ENCODE measurements at regions not wholly inside any gene's neighbourhood (a gene's known extent, or its start where the extent isn't known, plus 50 kb on each side); places are given as distances from the start of the nearest gene placed in this dataset.

DNA sequence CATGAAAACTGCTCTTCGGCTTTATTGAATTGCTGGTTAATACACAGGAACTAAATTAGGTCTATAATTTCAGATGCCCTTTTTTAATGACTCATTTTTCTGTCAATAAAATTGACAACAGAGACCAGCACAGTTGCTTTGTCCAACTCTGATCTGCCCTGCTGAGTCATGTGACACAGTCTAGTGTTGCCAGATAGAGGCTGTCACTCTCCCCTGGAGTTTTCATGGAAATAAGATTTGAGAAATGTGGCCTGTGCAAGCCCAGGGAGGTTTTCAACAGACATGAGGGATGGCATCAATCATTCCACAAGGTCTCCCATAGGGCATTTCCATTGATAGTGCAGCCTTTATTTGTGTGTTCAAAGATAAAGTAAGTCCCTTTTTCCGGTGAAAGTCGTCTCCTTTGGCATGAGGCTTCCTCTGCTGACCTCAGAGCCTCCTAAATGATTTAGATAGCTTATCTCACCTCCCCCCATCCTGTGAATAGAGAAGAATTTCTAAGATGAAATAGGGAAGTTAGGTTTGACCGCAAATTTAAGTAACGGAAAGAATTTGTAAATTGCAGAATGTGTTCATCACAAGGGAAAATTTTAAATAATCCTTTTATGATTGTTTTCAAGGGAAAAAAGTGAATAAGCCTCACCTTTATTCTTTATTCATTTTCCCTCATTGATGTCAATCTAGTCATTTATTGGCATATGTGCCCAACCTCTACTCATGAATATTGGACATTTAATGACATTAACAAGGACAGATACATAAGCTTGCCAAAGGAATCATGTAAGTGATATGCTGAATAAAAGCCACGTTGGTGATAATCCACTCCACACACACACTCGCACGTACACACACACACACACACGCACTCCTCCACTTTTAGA lies 277.7 kb downstream of the ADGB start:
- no peaks in the 10 kb centered on the region for H3K36me3 Mint-ChIP-seq (ENCODE audit: low read depth, unreplicated experiment)
- no peak for DNase-seq (ENCODE audit: low spot score)
- H3K4me3 Mint-ChIP-seq (ENCODE audit: unreplicated experiment) = no peak overlapping the region
- no peaks in the 10 kb centered on the region for H3K9me3 Mint-ChIP-seq (ENCODE audit: unreplicated experiment)
- H3K4me1 Mint-ChIP-seq (ENCODE audit: unreplicated experiment) = peaks cover 10% of the 10 kb centered on the region
- TF ChIP-seq, protein P1, sequence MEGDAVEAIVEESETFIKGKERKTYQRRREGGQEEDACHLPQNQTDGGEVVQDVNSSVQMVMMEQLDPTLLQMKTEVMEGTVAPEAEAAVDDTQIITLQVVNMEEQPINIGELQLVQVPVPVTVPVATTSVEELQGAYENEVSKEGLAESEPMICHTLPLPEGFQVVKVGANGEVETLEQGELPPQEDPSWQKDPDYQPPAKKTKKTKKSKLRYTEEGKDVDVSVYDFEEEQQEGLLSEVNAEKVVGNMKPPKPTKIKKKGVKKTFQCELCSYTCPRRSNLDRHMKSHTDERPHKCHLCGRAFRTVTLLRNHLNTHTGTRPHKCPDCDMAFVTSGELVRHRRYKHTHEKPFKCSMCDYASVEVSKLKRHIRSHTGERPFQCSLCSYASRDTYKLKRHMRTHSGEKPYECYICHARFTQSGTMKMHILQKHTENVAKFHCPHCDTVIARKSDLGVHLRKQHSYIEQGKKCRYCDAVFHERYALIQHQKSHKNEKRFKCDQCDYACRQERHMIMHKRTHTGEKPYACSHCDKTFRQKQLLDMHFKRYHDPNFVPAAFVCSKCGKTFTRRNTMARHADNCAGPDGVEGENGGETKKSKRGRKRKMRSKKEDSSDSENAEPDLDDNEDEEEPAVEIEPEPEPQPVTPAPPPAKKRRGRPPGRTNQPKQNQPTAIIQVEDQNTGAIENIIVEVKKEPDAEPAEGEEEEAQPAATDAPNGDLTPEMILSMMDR (IDR thresholded peaks at IDR 0.05; ENCODE audit: unreplicated experiment) = no peak
- no peaks in the 10 kb centered on the region for H3K27me3 Mint-ChIP-seq (ENCODE audit: unreplicated experiment)
- H3K27ac Mint-ChIP-seq (ENCODE audit: unreplicated experiment) = no peak overlapping the region

DNA sequence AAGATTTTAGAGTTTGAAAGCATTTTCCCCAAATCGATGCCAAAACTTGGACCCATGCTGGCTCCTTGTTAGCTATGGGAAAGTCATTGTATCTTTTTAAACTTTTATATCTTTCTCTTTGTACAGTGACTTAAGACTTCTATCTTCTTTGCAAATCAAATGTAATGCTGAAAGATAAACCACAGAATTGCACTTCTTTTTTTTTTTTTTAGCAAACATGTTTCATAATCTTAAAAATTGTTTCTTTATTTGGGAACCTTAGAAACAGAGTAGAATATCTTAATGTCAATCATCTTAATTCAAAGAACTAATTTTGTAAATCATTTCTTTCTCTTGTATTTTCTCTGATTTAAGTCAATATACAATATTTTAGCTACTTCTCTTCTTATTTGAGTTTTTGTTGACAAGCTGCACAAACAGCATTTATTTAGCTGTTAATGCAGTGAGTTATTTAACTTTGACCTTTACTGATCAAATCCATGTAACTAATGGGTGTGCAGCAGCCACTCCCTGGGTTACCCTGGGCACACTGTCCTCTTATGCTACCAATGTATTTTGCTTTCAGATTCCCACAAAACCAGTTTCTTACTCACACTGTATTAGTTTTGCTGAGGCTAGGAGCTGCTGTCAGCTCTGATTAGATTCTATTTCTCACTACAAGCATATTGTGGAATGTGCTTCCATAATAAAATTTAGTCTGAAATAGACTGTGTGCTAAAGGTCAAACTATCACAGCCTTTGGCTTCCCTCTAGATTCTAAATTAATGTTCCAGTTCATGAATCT lies 279.6 kb downstream of the ADGB start:
- no peak overlapping the region for H3K27ac Mint-ChIP-seq (ENCODE audit: unreplicated experiment)

DNA sequence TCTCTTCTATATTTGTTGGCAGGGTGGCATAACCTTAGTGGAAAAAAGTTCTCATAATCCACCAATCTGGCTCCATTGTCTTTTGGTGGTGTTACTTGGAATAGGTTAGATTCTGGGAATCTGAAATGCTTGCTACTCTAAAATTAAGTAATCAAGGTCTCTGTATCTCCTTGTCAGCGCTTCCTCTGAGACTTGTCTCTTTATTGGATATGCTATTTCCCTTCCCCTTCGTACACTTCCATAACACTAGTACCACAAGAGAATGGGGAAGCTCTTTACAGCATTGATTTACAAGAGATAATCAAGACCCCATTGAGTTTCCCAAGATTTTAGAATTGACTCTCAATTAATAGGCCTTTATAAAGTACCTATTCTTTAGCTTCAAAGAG lies 280.2 kb downstream of the ADGB start:
- Mint-ChIP-seq H3K27me3 (ENCODE audit: unreplicated experiment) (no peaks in the 10 kb centered on the region), H3K36me3 (ENCODE audit: low read depth, unreplicated experiment) (no peaks in the 10 kb centered on the region), H3K9me3 (ENCODE audit: unreplicated experiment) (no peaks in the 10 kb centered on the region), H3K4me1 (ENCODE audit: unreplicated experiment) (peaks cover 17% of the 10 kb centered on the region), H3K4me3 (ENCODE audit: unreplicated experiment) (no peak overlapping the region), H3K27ac (ENCODE audit: unreplicated experiment) (no peak overlapping the region)
- TF ChIP-seq, protein P1 (IDR thresholded peaks at IDR 0.05; ENCODE audit: unreplicated experiment) = no peak
- DNase-seq (ENCODE audit: low spot score) = no peak

More for the DNA sequence above, 279.6 kb downstream of the ADGB start:
- no peak for DNase-seq (ENCODE audit: low spot score)
- Mint-ChIP-seq H3K9me3 (ENCODE audit: unreplicated experiment) (no peaks in the 10 kb centered on the region), H3K36me3 (ENCODE audit: low read depth, unreplicated experiment) (no peaks in the 10 kb centered on the region), H3K27me3 (ENCODE audit: unreplicated experiment) (no peaks in the 10 kb centered on the region), H3K4me3 (ENCODE audit: unreplicated experiment) (no peak overlapping the region), H3K4me1 (ENCODE audit: unreplicated experiment) (peaks cover 17% of the 10 kb centered on the region)
- TF ChIP-seq, protein P1 (IDR thresholded peaks at IDR 0.05; ENCODE audit: unreplicated experiment) = no peak

DNA sequence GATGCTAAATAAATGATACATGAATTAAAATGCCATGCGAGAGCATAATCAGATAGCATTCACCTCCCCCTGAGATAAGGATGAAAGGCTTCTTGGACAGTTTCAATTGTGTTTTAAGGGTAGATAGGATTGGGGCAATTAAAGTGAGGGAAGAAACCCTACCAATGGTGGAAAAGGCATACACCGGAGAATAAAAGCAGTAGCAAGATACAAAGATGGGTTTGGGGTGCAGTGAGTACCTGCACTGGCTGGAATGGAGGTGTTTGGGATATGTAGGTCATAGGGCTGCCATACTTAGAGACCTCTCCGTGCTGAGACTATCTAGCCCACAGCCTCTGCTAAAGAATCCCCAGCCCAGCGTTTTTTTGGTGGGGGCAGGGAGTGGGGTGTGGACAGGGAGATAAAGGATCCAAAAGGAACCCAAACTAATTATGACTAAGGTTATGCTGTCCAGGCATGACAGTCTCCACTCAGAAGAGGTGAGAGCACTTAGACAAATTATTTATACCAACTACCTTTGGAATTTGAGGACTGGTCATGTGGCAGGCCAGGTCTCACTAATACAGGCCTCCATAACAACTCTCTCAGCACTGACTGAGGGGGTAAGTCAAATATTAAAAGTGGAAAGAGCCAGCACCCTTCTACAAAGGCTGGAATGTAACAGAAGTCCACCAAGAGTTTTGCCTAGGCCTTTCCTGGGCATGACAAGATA lies 280.8 kb downstream of the ADGB start:
- Mint-ChIP-seq H3K27me3 (ENCODE audit: unreplicated experiment) (no peaks in the 10 kb centered on the region), H3K9me3 (ENCODE audit: unreplicated experiment) (no peaks in the 10 kb centered on the region), H3K36me3 (ENCODE audit: low read depth, unreplicated experiment) (no peaks in the 10 kb centered on the region), H3K4me3 (ENCODE audit: unreplicated experiment) (no peak overlapping the region), H3K27ac (ENCODE audit: unreplicated experiment) (no peak overlapping the region), H3K4me1 (ENCODE audit: unreplicated experiment) (peaks cover 17% of the 10 kb centered on the region)
- TF ChIP-seq, protein P1 (IDR thresholded peaks at IDR 0.05; ENCODE audit: unreplicated experiment) = no peak
- DNase-seq (ENCODE audit: low spot score) = no peak
